ENCODE measurements at regions not wholly inside any gene's neighbourhood (a gene's known extent, or its start where the extent isn't known, plus 50 kb on each side); places are given as distances from the start of the nearest gene placed in this dataset.
"Not testable (repeated sequence)": the region's sequence is repeated elsewhere in the genome, so short reads cannot be mapped to it uniquely, and the experiment has no call there.

GRCh38 chr7:113270790-113271189, 152.4 kb upstream of the SMIM30 start:
- no peak overlapping the region for H3K4me3 ChIP-seq (ENCODE audit: low read depth, low read length)
- no peak overlapping the region for H2AFZ ChIP-seq
- no peaks in the 10 kb centered on the region for H3K79me2 ChIP-seq
- no peak overlapping the region for H3K27ac ChIP-seq
- H3K9me3 ChIP-seq (ENCODE audit: control insufficient read depth, low read length) = no peaks in the 10 kb centered on the region
- no peaks in the 10 kb centered on the region for H3K27me3 ChIP-seq (ENCODE audit: control insufficient read depth, insufficient read depth, low read length)
- H3K36me3 ChIP-seq (ENCODE audit: control insufficient read depth, insufficient read depth, low read length) = no peaks in the 10 kb centered on the region
- H3K4me2 ChIP-seq (ENCODE audit: low read length) = no peak overlapping the region
- H3K4me1 ChIP-seq = no peaks in the 10 kb centered on the region
- no peak for TF ChIP-seq CTCF (IDR thresholded peaks at IDR 0.05)
- no peak overlapping the region for H3K9ac ChIP-seq

GRCh38 chr7:113269592-113269991, 151.2 kb upstream of the SMIM30 start:
- H3K27me3 ChIP-seq (ENCODE audit: control insufficient read depth, insufficient read depth, low read length); H2AFZ ChIP-seq; H3K9ac ChIP-seq; H3K36me3 ChIP-seq (ENCODE audit: control insufficient read depth, insufficient read depth, low read length); H3K79me2 ChIP-seq; H3K27ac ChIP-seq; H3K9me3 ChIP-seq (ENCODE audit: control insufficient read depth, low read length); H3K4me1 ChIP-seq; H3K4me2 ChIP-seq (ENCODE audit: low read length); H3K4me3 ChIP-seq (ENCODE audit: low read depth, low read length): not testable (repeated sequence)

- Histone ChIP-seq H3K36me3 (ENCODE audit: control insufficient read depth, insufficient read depth, low read length) (no peaks in the 10 kb centered on the region), H3K27ac (no peak overlapping the region), H3K27me3 (ENCODE audit: control insufficient read depth, insufficient read depth, low read length) (no peaks in the 10 kb centered on the region), H2AFZ (no peak overlapping the region), H3K4me2 (ENCODE audit: low read length) (no peak overlapping the region), H3K4me1 (no peaks in the 10 kb centered on the region), H3K9ac (no peak overlapping the region), H3K9me3 (ENCODE audit: control insufficient read depth, low read length) (no peaks in the 10 kb centered on the region), H3K79me2 (no peaks in the 10 kb centered on the region), H3K4me3 (ENCODE audit: low read depth, low read length) (no peak overlapping the region)
- TF ChIP-seq CTCF (IDR thresholded peaks at IDR 0.05) = no peak
Observed at GRCh38 chr7:113268757-113269156, 150.4 kb upstream of the SMIM30 start.

DNA sequence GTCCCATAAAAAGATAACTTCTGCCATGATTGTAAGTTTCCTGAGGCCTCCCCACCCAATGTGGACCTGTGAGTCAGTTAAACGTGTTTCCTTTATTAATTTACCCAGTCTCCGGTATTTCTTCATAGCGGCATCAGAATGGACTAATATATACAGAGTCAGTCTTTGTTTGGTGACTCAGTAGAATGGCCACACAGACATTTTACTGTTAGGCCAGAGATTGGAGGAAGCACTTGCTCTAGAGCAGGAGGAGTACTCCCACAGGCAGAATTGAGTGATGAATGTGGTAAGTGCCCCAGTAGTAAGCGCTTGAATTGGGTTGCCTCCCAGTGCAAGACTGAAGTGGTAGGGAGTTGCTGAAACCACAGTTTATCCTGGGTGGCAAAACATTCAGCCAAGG, 149.5 kb upstream of the SMIM30 start:
- H3K27me3 ChIP-seq (ENCODE audit: control insufficient read depth, insufficient read depth, low read length) = no peaks in the 10 kb centered on the region
- H3K4me2 ChIP-seq (ENCODE audit: low read length) = no peak overlapping the region
- H3K79me2 ChIP-seq = no peaks in the 10 kb centered on the region
- no peaks in the 10 kb centered on the region for H3K36me3 ChIP-seq (ENCODE audit: control insufficient read depth, insufficient read depth, low read length)
- H3K4me1 ChIP-seq = no peaks in the 10 kb centered on the region
- no peaks in the 10 kb centered on the region for H3K9me3 ChIP-seq (ENCODE audit: control insufficient read depth, low read length)
- H3K9ac ChIP-seq = no peak overlapping the region
- no peak overlapping the region for H3K27ac ChIP-seq
- TF ChIP-seq CTCF (IDR thresholded peaks at IDR 0.05) = no peak
- no peak overlapping the region for H3K4me3 ChIP-seq (ENCODE audit: low read depth, low read length)
- H2AFZ ChIP-seq = no peak overlapping the region

GRCh38 chr7:113267271-113267670, 148.9 kb upstream of the SMIM30 start:
- H3K27me3 ChIP-seq (ENCODE audit: control insufficient read depth, insufficient read depth, low read length) = no peaks in the 10 kb centered on the region
- H3K4me2 ChIP-seq (ENCODE audit: low read length) = no peak overlapping the region
- H3K27ac ChIP-seq = no peak overlapping the region
- H3K9me3 ChIP-seq (ENCODE audit: control insufficient read depth, low read length) = no peaks in the 10 kb centered on the region
- H3K4me3 ChIP-seq (ENCODE audit: low read depth, low read length) = no peak overlapping the region
- no peaks in the 10 kb centered on the region for H3K4me1 ChIP-seq
- H3K9ac ChIP-seq = no peak overlapping the region
- TF ChIP-seq CTCF (IDR thresholded peaks at IDR 0.05) = no peak
- no peaks in the 10 kb centered on the region for H3K36me3 ChIP-seq (ENCODE audit: control insufficient read depth, insufficient read depth, low read length)
- no peak overlapping the region for H2AFZ ChIP-seq
- no peaks in the 10 kb centered on the region for H3K79me2 ChIP-seq

Data from parathyroid adenoma (tissue), 2 donors.